ENCODE measurements at regions not wholly inside any gene's neighbourhood (a gene's known extent, or its start where the extent isn't known, plus 50 kb on each side); places are given as distances from the start of the nearest gene placed in this dataset.

- H3K4me3 ChIP-seq (replicated peaks in 1 of 3), result no peak overlapping the region
- TF ChIP-seq POLR2A (IDR thresholded peaks at IDR 0.05), result no peak
- TF ChIP-seq, protein P1, sequence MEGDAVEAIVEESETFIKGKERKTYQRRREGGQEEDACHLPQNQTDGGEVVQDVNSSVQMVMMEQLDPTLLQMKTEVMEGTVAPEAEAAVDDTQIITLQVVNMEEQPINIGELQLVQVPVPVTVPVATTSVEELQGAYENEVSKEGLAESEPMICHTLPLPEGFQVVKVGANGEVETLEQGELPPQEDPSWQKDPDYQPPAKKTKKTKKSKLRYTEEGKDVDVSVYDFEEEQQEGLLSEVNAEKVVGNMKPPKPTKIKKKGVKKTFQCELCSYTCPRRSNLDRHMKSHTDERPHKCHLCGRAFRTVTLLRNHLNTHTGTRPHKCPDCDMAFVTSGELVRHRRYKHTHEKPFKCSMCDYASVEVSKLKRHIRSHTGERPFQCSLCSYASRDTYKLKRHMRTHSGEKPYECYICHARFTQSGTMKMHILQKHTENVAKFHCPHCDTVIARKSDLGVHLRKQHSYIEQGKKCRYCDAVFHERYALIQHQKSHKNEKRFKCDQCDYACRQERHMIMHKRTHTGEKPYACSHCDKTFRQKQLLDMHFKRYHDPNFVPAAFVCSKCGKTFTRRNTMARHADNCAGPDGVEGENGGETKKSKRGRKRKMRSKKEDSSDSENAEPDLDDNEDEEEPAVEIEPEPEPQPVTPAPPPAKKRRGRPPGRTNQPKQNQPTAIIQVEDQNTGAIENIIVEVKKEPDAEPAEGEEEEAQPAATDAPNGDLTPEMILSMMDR (IDR thresholded peaks at IDR 0.05), result no peak
- no peaks in the 10 kb centered on the region for H3K4me1 ChIP-seq
- H3K9me3 ChIP-seq, result no peaks in the 10 kb centered on the region
- no peak overlapping the region for H3K27ac ChIP-seq
- H3K27me3 ChIP-seq, result no peaks in the 10 kb centered on the region
- 55 to 59% methylated on average over 10 of the region's 10 CpGs for WGBS, 2 donors
- intact Hi-C loops (cut with DNase I), result no loop called here
- H3K36me3 ChIP-seq, result no peaks in the 10 kb centered on the region
- DNase-seq, result no peak
Measured at GRCh38 chr10:113252650-113253618, 299.9 kb upstream of the HABP2 start.

DNA sequence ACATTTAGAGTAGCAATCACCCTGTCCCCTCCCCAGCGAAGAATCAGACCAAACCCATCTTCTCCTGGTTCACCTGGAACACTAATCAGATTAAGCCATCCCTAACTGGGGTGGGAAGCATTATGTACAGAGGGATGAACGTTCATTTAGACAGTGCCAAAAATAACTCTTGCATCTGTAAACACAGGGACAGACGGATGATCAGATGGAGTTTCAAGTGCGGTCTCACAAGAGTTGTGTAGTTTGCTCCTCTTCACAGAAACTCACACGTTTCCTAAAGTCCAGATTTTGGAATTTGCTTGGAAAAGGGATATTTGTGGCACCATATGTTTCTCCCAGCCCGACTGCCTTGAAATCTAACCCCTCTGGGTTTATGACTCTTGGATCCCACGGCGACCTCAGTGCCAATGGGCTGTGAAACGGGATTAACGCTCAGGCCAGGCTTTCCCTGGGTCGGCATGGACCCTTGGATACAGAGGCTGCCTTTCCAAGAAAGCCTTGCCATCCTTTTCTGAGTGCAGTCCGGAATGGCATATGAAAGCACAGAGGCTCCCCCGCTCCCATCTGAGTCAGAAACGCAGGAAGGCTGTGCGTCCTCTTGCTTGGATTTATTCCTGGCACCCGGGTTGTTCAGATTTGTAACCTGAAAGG, 293.2 kb upstream of the HABP2 start:
- Histone ChIP-seq H3K27me3 (no peaks in the 10 kb centered on the region), H3K36me3 (no peaks in the 10 kb centered on the region), H3K4me1 (no peaks in the 10 kb centered on the region), H3K27ac (no peak overlapping the region), H3K9me3 (no peaks in the 10 kb centered on the region), H3K4me3 (replicated peaks in 1 of 3) (no peak overlapping the region)
- no peak for DNase-seq
- intact Hi-C loops (cut with DNase I), result no loop called here
- WGBS, 2 donors, result 76 to 81% methylated on average over 16 of the region's 16 CpGs
- no peak for TF ChIP-seq POLR2A (IDR thresholded peaks at IDR 0.05)

DNA sequence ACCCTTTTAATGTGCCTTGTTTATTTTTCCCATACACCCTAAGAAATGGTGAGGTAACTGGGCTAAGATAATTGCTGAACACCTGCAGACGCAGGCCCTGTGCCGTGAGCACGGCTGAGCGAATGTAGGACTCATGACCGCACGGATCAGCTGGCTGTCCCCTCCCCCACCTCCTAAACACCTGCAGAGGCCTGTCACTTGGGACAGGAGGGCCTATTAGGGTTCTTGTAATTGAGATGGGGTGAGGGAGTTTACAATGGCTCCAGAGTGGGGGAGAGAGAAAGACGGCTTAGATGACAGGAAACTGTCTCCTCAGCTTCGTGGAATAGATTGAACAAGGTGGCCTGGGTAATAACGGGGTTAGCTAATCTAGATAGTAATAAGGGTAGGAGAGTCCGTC, 291.7 kb upstream of the HABP2 start:
- intact Hi-C loops (cut with DNase I), result no loop called here
- no peaks in the 10 kb centered on the region for H3K4me1 ChIP-seq
- TF ChIP-seq, protein P1 (IDR thresholded peaks at IDR 0.05), result no peak
- no peak for TF ChIP-seq POLR2A (IDR thresholded peaks at IDR 0.05)
- WGBS, 2 donors, result 85 to 86% methylated on average over 10 of the region's 10 CpGs
- no peaks in the 10 kb centered on the region for H3K9me3 ChIP-seq
- no peaks in the 10 kb centered on the region for H3K36me3 ChIP-seq
- no peak overlapping the region for H3K27ac ChIP-seq
- no peak overlapping the region for H3K4me3 ChIP-seq (replicated peaks in 1 of 3)
- H3K27me3 ChIP-seq, result no peaks in the 10 kb centered on the region
- no peak for DNase-seq

DNA sequence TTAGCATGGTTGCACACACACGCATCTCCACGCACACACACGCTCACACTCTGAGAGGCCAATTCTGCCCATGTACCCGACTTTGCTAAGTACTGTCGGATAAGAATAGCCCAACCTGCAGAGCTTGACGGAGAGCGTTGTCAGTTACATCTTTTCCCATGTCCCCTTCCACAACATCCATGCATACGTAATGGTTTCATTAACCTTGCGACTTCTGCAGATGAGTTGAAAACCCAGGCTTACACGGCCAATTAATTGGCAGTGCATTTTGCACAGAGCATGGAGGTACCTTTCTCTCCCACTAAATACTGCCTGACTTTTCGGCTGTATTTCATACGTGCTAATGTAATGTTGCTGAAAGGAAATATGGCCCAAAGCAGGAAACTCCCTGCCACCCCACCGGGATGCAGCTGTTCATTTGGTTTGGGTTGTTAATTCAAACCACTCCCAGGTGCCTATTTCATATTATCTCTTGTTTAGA, 291.2 kb upstream of the HABP2 start:
- Histone ChIP-seq H3K4me3 (replicated peaks in 1 of 3) (no peak overlapping the region), H3K4me1 (no peaks in the 10 kb centered on the region), H3K27me3 (no peaks in the 10 kb centered on the region), H3K9me3 (no peaks in the 10 kb centered on the region), H3K27ac (no peak overlapping the region), H3K36me3 (no peaks in the 10 kb centered on the region)
- 85 to 87% methylated on average over 13 of the region's 13 CpGs for WGBS, 2 donors
- no peak for DNase-seq
- intact Hi-C loops (cut with DNase I), result no loop called here
- TF ChIP-seq, protein P1 (IDR thresholded peaks at IDR 0.05), result no peak
- TF ChIP-seq POLR2A (IDR thresholded peaks at IDR 0.05), result no peak

DNA sequence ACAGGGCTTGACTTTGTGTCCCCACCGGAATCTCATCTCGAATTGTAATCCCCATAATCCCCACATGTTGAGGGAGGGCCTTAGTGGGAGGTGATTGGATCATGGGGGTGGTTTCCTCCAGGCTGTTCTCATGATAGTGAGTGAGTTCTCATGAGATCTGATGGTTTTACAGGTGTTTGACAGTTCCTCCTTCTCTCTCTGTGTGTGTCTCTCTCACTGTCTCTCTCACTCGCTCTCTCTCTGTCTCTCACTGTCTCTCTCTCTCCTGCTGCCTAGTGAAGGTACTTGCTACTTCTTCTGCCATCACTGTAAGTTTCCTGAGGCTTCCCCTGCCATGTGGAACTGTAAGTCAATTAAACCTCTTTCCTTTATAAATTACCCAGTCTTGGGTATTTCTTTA, 289.8 kb upstream of the HABP2 start:
- Histone ChIP-seq H3K4me1 (no peaks in the 10 kb centered on the region), H3K27ac (no peak overlapping the region), H3K4me3 (replicated peaks in 1 of 3) (no peak overlapping the region), H3K36me3 (no peaks in the 10 kb centered on the region), H3K27me3 (no peaks in the 10 kb centered on the region), H3K9me3 (no peaks in the 10 kb centered on the region)
- TF ChIP-seq, protein P1 (IDR thresholded peaks at IDR 0.05), result no peak
- no peak for TF ChIP-seq POLR2A (IDR thresholded peaks at IDR 0.05)
- intact Hi-C loops (cut with DNase I), result no loop called here
- no peak for DNase-seq
- 85 to 95% methylated on average over 3 of the region's 3 CpGs for WGBS, 2 donors
